ENCODE measurements at regions not wholly inside any gene's neighbourhood (a gene's known extent, or its start where the extent isn't known, plus 50 kb on each side); places are given as distances from the start of the nearest gene placed in this dataset.

GRCh38 chr9:13725516-13725915, 446.0 kb upstream of the MPDZ start:
- no peak for DNase-seq (ENCODE audit: extremely low read depth, low read depth)
- no peak for TF ChIP-seq CTCF (IDR thresholded peaks at IDR 0.05; ENCODE audit: low read depth, low read length)

GRCh38 chr9:13721481-13722235, 442.2 kb upstream of the MPDZ start:
- DNase-seq (ENCODE audit: extremely low read depth, low read depth) = peak; percentile 11
- TF ChIP-seq CTCF (IDR thresholded peaks at IDR 0.05; ENCODE audit: low read depth, low read length) = no peak

- peak; percentile 11 for DNase-seq (ENCODE audit: extremely low read depth, low read depth)
- no peak for TF ChIP-seq CTCF (IDR thresholded peaks at IDR 0.05; ENCODE audit: low read depth, low read length)
These were observed 440.6 kb upstream of the MPDZ start for GRCh38 chr9:13719981-13720676.

- no peak for DNase-seq (ENCODE audit: extremely low read depth, low read depth)
- TF ChIP-seq CTCF (IDR thresholded peaks at IDR 0.05; ENCODE audit: low read depth, low read length) = no peak
These were observed 440.0 kb upstream of the MPDZ start for GRCh38 chr9:13719446-13719845.

- TF ChIP-seq CTCF (IDR thresholded peaks at IDR 0.05; ENCODE audit: low read depth, low read length) = no peak
- no peak for DNase-seq (ENCODE audit: extremely low read depth, low read depth)
These were observed 439.0 kb upstream of the MPDZ start for GRCh38 chr9:13718539-13718938.

- no peak for TF ChIP-seq CTCF (IDR thresholded peaks at IDR 0.05; ENCODE audit: low read depth, low read length)
- no peak for DNase-seq (ENCODE audit: extremely low read depth, low read depth)
These were observed 438.6 kb upstream of the MPDZ start for GRCh38 chr9:13718086-13718485.

GRCh38 chr9:13717322-13718054, 438.0 kb upstream of the MPDZ start:
- TF ChIP-seq CTCF (IDR thresholded peaks at IDR 0.05; ENCODE audit: low read depth, low read length) = no peak
- DNase-seq (ENCODE audit: extremely low read depth, low read depth) = no peak

Data from AG09319 (cell line).